ENCODE measurements at regions not wholly inside any gene's neighbourhood (a gene's known extent, or its start where the extent isn't known, plus 50 kb on each side); places are given as distances from the start of the nearest gene placed in this dataset.

GRCh38 chr11:15645201-15645600 is 530.5 kb downstream of the INSC start:
- TF ChIP-seq, protein P1, sequence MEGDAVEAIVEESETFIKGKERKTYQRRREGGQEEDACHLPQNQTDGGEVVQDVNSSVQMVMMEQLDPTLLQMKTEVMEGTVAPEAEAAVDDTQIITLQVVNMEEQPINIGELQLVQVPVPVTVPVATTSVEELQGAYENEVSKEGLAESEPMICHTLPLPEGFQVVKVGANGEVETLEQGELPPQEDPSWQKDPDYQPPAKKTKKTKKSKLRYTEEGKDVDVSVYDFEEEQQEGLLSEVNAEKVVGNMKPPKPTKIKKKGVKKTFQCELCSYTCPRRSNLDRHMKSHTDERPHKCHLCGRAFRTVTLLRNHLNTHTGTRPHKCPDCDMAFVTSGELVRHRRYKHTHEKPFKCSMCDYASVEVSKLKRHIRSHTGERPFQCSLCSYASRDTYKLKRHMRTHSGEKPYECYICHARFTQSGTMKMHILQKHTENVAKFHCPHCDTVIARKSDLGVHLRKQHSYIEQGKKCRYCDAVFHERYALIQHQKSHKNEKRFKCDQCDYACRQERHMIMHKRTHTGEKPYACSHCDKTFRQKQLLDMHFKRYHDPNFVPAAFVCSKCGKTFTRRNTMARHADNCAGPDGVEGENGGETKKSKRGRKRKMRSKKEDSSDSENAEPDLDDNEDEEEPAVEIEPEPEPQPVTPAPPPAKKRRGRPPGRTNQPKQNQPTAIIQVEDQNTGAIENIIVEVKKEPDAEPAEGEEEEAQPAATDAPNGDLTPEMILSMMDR (IDR thresholded peaks at IDR 0.05) = no peak
- TF ChIP-seq POLR2A (IDR thresholded peaks at IDR 0.05) = no peak
- peaks cover 0 to 11% (median 7%) of the 10 kb centered on the region in 12 donors for H3K4me1 ChIP-seq
- no peaks in the 10 kb centered on the region for H3K9me3 ChIP-seq
- WGBS, 4 donors = 41 to 71% (median 67%) methylated on average over 1 of the region's 1 CpG
- ATAC-seq (no peak), DNase-seq (no peak)
- intact Hi-C loops (cut with DNase I) = loop anchor here in 8 of 10 donors (5.0 to 10.0 kb wide), 6 partner anchors 172 to 967 kb away; no protein-coding TSS in a partner anchor
- no peaks in the 10 kb centered on the region for H3K36me3 ChIP-seq
- H3K4me3 ChIP-seq = no peak overlapping the region
- no peak overlapping the region for H3K27ac ChIP-seq
- no peaks in the 10 kb centered on the region for H3K27me3 ChIP-seq

DNA sequence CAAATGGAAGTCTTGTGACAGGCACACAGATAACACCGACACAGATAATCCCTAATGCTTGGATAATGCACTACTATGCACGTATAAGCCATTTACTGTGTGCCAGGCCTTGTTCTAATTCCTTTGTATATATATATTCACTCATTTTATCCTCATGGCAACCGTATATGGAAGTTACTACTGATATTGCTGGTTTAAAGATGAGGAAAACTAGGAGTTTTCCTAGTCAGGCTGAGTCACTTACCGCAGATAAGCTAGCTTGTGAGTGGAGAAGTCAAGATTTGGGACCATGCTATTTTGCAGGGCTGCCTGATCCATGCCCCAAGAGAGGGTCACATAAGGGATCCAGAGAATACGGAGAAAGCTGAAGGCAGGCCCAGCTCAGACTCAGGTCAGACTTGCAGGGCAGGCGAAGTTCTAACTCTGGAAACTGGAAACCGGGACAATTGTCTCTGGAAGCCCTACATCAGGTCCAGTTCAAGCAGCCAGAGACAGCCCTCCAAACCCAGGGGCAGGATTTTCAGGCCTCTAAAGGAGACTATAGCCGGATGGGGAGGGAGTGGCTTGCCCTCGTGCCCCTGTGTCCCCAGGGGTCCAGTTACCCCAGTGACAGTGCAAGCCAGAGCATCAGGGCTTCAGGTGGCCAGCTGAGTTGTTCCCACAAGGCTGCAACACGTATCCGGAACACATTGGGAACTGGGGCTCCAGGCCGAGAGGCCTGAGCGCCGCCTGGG is 534.8 kb downstream of the INSC start:
- no peaks in the 10 kb centered on the region for H3K9me3 ChIP-seq
- no peaks in the 10 kb centered on the region for H3K36me3 ChIP-seq
- TF ChIP-seq POLR2A (IDR thresholded peaks at IDR 0.05) = no peak
- TF ChIP-seq, protein P1 (IDR thresholded peaks at IDR 0.05) = no peak
- peaks cover 0 to 16% (median 0%) of the 10 kb centered on the region in 9 donors for H3K27me3 ChIP-seq
- no peak for DNase-seq
- intact Hi-C loops (cut with DNase I) = loop anchor here (1.0 to 10.0 kb wide), 15 partner anchors 145 to 1088 kb away; partner anchors contain the start of gene C11orf58 (in 1 of the 10)
- peak overlapping the region in 1 of 12 donors; percentile 53 for H3K4me3 ChIP-seq
- H3K27ac ChIP-seq = peak overlapping the region; percentile 26 to 84 (median 76)
- peaks cover 0 to 28% (median 17%) of the 10 kb centered on the region in 12 donors for H3K4me1 ChIP-seq
- WGBS, 4 donors = 44 to 47% (median 45%) methylated on average over 11 to 14 of the region's 14 CpGs
- ATAC-seq = peak in 1 of 4 donors; percentile 28

GRCh38 chr11:15650105-15650938 is 535.6 kb downstream of the INSC start:
- intact Hi-C loops (cut with DNase I) = loop anchor here (1.0 to 10.0 kb wide), 11 partner anchors 144 to 1087 kb away; partner anchors contain the start of gene C11orf58 (in 1 of the 10)
- peaks cover 0 to 28% (median 17%) of the 10 kb centered on the region in 12 donors for H3K4me1 ChIP-seq
- 9 to 17% (median 14%) methylated on average over 28 to 41 of the region's 41 CpGs for WGBS, 4 donors
- DNase-seq = peak; percentile 95 to 98 (median 96)
- no peaks in the 10 kb centered on the region for H3K36me3 ChIP-seq
- H3K27ac ChIP-seq = peak overlapping the region; percentile 26 to 84 (median 76)
- peak overlapping the region in 10 of 12 donors; percentile 29 to 57 (median 44) for H3K4me3 ChIP-seq
- peak; percentile 97 to 100 (median 99) for ATAC-seq
- H3K27me3 ChIP-seq = peaks cover 0 to 16% (median 0%) of the 10 kb centered on the region in 9 donors
- TF ChIP-seq POLR2A (IDR thresholded peaks at IDR 0.05) = peak in 1 of 2 donors; percentile 13
- TF ChIP-seq, protein P1 (IDR thresholded peaks at IDR 0.05) = peak; percentile 96 to 100 (median 99)
- no peaks in the 10 kb centered on the region for H3K9me3 ChIP-seq
